KBM-7 (cell line): ENCODE measurements at regions not wholly inside any gene's neighbourhood (a gene's known extent, or its start where the extent isn't known, plus 50 kb on each side); places are given as distances from the start of the nearest gene placed in this dataset.
"Not testable (repeated sequence)": the region's sequence is repeated elsewhere in the genome, so short reads cannot be mapped to it uniquely, and the experiment has no call there.

Experiments used
- DNase-seq: peaks from one replicate; pipeline ENCODE4 v3.0.0-alpha.2; 2015
- in situ Hi-C: fragments of 300-500 bp; cut with MboI; formaldehyde crosslinking; loops from 2 replicates; pipeline ENCODE4 v1.14.3; 2020; ENCODE audit warnings: low sequenced_read_pairs, low pct_unique_long_range_greater_than_20kb, mixed read lengths

- DNase-seq = no peak
- in situ Hi-C loops = no loop called here
Observed at GRCh38 chr2:118586312-118586711, 261.1 kb downstream of the EN1 start.

- DNase-seq = no peak
- in situ Hi-C loops = no loop called here
Observed at GRCh38 chr2:118584877-118585276, 262.6 kb downstream of the EN1 start.

- no peak for DNase-seq
Observed at GRCh38 chr2:118584062-118584749, 263.2 kb downstream of the EN1 start.

GRCh38 chr2:118582058-118582457 lies 265.4 kb downstream of the EN1 start:
- DNase-seq = no peak
- in situ Hi-C loops = no loop called here

More at GRCh38 chr2:118584062-118584749, 263.2 kb downstream of the EN1 start:
- in situ Hi-C loops = no loop called here

GRCh38 chr2:118580651-118581050 lies 266.8 kb downstream of the EN1 start:
- DNase-seq = no peak
- in situ Hi-C loops = no loop called here

GRCh38 chr2:118580107-118580506 lies 267.3 kb downstream of the EN1 start:
- no peak for DNase-seq
- in situ Hi-C loops = no loop called here

- in situ Hi-C loops = no loop called here
- DNase-seq = no peak
Observed at GRCh38 chr2:118577202-118577601, 270.2 kb downstream of the EN1 start.

GRCh38 chr2:118576109-118576855 lies 271.2 kb downstream of the EN1 start:
- in situ Hi-C loops = no loop called here
- DNase-seq = no peak

- in situ Hi-C loops, DNase-seq: not testable (repeated sequence)
Observed at GRCh38 chr2:118572380-118572779, 275.1 kb downstream of the EN1 start.

GRCh38 chr2:118569876-118570535 lies 277.4 kb downstream of the EN1 start:
- DNase-seq = no peak
- in situ Hi-C loops = no loop called here

GRCh38 chr2:118568700-118569099 lies 278.7 kb downstream of the EN1 start:
- in situ Hi-C loops = no loop called here

GRCh38 chr2:118565786-118566540 lies 281.5 kb downstream of the EN1 start:
- in situ Hi-C loops = no loop called here
- DNase-seq = no peak

More at GRCh38 chr2:118568700-118569099, 278.7 kb downstream of the EN1 start:
- no peak for DNase-seq

GRCh38 chr2:118565301-118565700 lies 282.1 kb downstream of the EN1 start:
- in situ Hi-C loops = no loop called here

GRCh38 chr2:118562144-118562543 lies 285.3 kb downstream of the EN1 start:
- no peak for DNase-seq
- in situ Hi-C loops = no loop called here

More at GRCh38 chr2:118565301-118565700, 282.1 kb downstream of the EN1 start:
- no peak for DNase-seq

GRCh38 chr2:118558846-118559245 lies 288.6 kb downstream of the EN1 start:
- DNase-seq = no peak
- in situ Hi-C loops = no loop called here

GRCh38 chr2:118557791-118558190 lies 289.7 kb downstream of the EN1 start:
- in situ Hi-C loops = no loop called here

GRCh38 chr2:118557016-118557415 lies 290.4 kb downstream of the EN1 start:
- DNase-seq = no peak
- in situ Hi-C loops = no loop called here

More at GRCh38 chr2:118557791-118558190, 289.7 kb downstream of the EN1 start:
- no peak for DNase-seq

GRCh38 chr2:118554616-118555015 lies 292.8 kb downstream of the EN1 start:
- in situ Hi-C loops = no loop called here
- no peak for DNase-seq

- in situ Hi-C loops = no loop called here
- no peak for DNase-seq
Observed at GRCh38 chr2:118549503-118549902, 297.9 kb downstream of the EN1 start.
